ENCODE measurements at regions not wholly inside any gene's neighbourhood (a gene's known extent, or its start where the extent isn't known, plus 50 kb on each side); places are given as distances from the start of the nearest gene placed in this dataset.

- Histone ChIP-seq H3K4me3 (no peak overlapping the region), H3K4me1 (peaks cover 3% of the 10 kb centered on the region), H3K4me2 (no peak overlapping the region), H3K9ac (no peak overlapping the region), H3K79me2 (ENCODE audit: low read depth) (no peaks in the 10 kb centered on the region), H3K36me3 (no peaks in the 10 kb centered on the region), H4K20me1 (ENCODE audit: low read depth) (no peaks in the 10 kb centered on the region), H3K9me3 (ENCODE audit: low read depth) (no peaks in the 10 kb centered on the region), H3K27me3 (no peaks in the 10 kb centered on the region), H3F3A (ENCODE audit: low read depth) (no peaks in the 10 kb centered on the region), H3K27ac (no peak overlapping the region), H2AFZ (replicated peaks) (no peak overlapping the region)
- TF ChIP-seq EZH2 (IDR thresholded peaks at IDR 0.05) (no peak), EZH2phosphoT487 (IDR thresholded peaks at IDR 0.05) (no peak), CTCF (IDR thresholded peaks at IDR 0.05) (no peak)
- H3K4me1 Mint-ChIP-seq: peaks cover 10% of the 10 kb centered on the region
- H3K27ac Mint-ChIP-seq: no peak overlapping the region
- no peaks in the 10 kb centered on the region for H3K36me3 Mint-ChIP-seq
- peaks cover 2% of the 10 kb centered on the region for H3K27me3 Mint-ChIP-seq (ENCODE audit: insufficient read depth, low read depth)
- H3K9me3 Mint-ChIP-seq: no peaks in the 10 kb centered on the region
- no peak overlapping the region for H3K4me3 Mint-ChIP-seq
- no peak for DNase-seq (ENCODE audit: low spot score)
Observed at GRCh38 chr1:239587066-239587465, 200.7 kb downstream of the CHRM3 start.

DNA sequence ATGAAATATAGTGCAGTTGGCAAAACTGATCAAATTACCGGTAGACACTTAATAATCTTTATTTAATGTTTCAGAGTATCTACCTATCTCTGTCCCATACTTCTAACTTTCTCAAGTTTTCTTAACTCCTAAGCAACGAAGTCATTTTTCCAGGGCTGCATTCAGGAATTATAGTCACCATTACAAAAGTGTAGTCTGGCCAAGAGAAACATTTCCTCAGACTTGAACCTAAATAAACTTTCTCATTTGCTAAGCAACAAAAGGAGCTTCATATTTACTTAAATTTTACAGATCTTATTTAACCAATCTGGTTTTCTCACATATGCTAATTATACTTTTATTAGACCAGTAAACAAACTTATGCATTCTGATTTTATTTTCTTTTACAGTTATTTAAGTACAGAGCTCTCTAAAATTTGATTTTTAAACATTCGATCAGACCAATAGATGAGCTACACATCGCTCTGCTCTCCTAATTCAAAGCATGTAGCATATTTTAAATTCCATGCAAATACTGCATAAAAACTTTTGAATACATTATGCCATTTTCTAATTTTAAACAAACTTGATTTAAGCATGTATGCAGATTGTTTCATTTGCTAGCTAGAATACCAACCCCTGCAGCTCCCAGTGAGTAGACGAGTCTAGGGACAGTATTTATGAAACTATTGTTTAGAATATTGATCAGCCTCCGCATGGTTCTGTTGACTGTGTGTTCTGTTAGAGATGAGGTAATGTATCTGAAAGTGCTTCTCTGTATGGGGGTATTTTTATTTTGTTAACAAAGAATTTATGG lies 201.4 kb downstream of the CHRM3 start:
- DNase-seq (ENCODE audit: low spot score): no peak
- no peak overlapping the region for H3K27ac Mint-ChIP-seq
- peaks cover 10% of the 10 kb centered on the region for H3K4me1 Mint-ChIP-seq
- H3K36me3 ChIP-seq: no peaks in the 10 kb centered on the region
- no peaks in the 10 kb centered on the region for H3K36me3 Mint-ChIP-seq
- peaks cover 3% of the 10 kb centered on the region for H3K4me1 ChIP-seq
- H3K4me3 Mint-ChIP-seq: no peak overlapping the region
- H3K9ac ChIP-seq: no peak overlapping the region
- no peaks in the 10 kb centered on the region for H3F3A ChIP-seq (ENCODE audit: low read depth)
- peaks cover 2% of the 10 kb centered on the region for H3K27me3 Mint-ChIP-seq (ENCODE audit: insufficient read depth, low read depth)
- H4K20me1 ChIP-seq (ENCODE audit: low read depth): no peaks in the 10 kb centered on the region
- no peak overlapping the region for H3K4me2 ChIP-seq
- no peak overlapping the region for H3K27ac ChIP-seq
- H3K9me3 Mint-ChIP-seq: no peaks in the 10 kb centered on the region
- no peaks in the 10 kb centered on the region for H3K79me2 ChIP-seq (ENCODE audit: low read depth)
- H3K9me3 ChIP-seq (ENCODE audit: low read depth): no peaks in the 10 kb centered on the region
- H3K27me3 ChIP-seq: no peaks in the 10 kb centered on the region
- no peak overlapping the region for H2AFZ ChIP-seq (replicated peaks)
- no peak overlapping the region for H3K4me3 ChIP-seq
- no peak for TF ChIP-seq CTCF (IDR thresholded peaks at IDR 0.05)
- no peak for TF ChIP-seq EZH2phosphoT487 (IDR thresholded peaks at IDR 0.05)
- TF ChIP-seq EZH2 (IDR thresholded peaks at IDR 0.05): no peak

GRCh38 chr1:239590556-239590955 lies 204.2 kb downstream of the CHRM3 start:
- TF ChIP-seq EZH2 (IDR thresholded peaks at IDR 0.05) (no peak), EZH2phosphoT487 (IDR thresholded peaks at IDR 0.05) (no peak), CTCF (IDR thresholded peaks at IDR 0.05) (no peak)
- no peak for DNase-seq (ENCODE audit: low spot score)
- peaks cover 10% of the 10 kb centered on the region for H3K4me1 Mint-ChIP-seq

More at GRCh38 chr1:239590556-239590955, 204.2 kb downstream of the CHRM3 start:
- Histone ChIP-seq H3K27ac (no peak overlapping the region), H3F3A (ENCODE audit: low read depth) (no peaks in the 10 kb centered on the region), H3K4me1 (peaks cover 3% of the 10 kb centered on the region), H3K27me3 (no peaks in the 10 kb centered on the region), H3K4me2 (no peak overlapping the region), H3K9me3 (ENCODE audit: low read depth) (no peaks in the 10 kb centered on the region), H3K9ac (no peak overlapping the region), H3K36me3 (no peaks in the 10 kb centered on the region), H3K79me2 (ENCODE audit: low read depth) (no peaks in the 10 kb centered on the region), H3K4me3 (no peak overlapping the region), H2AFZ (replicated peaks) (no peak overlapping the region), H4K20me1 (ENCODE audit: low read depth) (no peaks in the 10 kb centered on the region)
- no peak overlapping the region for H3K27ac Mint-ChIP-seq
- no peaks in the 10 kb centered on the region for H3K9me3 Mint-ChIP-seq
- H3K27me3 Mint-ChIP-seq (ENCODE audit: insufficient read depth, low read depth): peaks cover 2% of the 10 kb centered on the region
- no peaks in the 10 kb centered on the region for H3K36me3 Mint-ChIP-seq
- H3K4me3 Mint-ChIP-seq: no peak overlapping the region
